Cardiac fibroblast (primary cell): ENCODE measurements at regions not wholly inside any gene's neighbourhood (a gene's known extent, or its start where the extent isn't known, plus 50 kb on each side); places are given as distances from the start of the nearest gene placed in this dataset.

Experiments used
- DNase-seq, 2 donors: peaks; one replicate each; pipeline versions ENCODE4 v3.0.0 to v3.0.0-alpha.2; 2010; ENCODE audit warnings: low read depth in 2 of 2
- H3K4me3 ChIP-seq, 2 donors: replicated peaks in 1 of 2; 1 replicate in 1 of 2; 2 replicates in 1 of 2; pipeline ENCODE4 v1.5.1; 2011; ENCODE audit warnings: low read depth in 2 of 2, low read length in 2 of 2, mild to moderate bottlenecking in 2 of 2, moderate library complexity in 1 of 2
- TF ChIP-seq, protein P1 (sequence below): IDR thresholded peaks from one replicate; pipeline ENCODE4 v1.5.1; 2011; ENCODE audit warnings: low read depth, mild to moderate bottlenecking, low read length, inconsistent platforms

DNA sequence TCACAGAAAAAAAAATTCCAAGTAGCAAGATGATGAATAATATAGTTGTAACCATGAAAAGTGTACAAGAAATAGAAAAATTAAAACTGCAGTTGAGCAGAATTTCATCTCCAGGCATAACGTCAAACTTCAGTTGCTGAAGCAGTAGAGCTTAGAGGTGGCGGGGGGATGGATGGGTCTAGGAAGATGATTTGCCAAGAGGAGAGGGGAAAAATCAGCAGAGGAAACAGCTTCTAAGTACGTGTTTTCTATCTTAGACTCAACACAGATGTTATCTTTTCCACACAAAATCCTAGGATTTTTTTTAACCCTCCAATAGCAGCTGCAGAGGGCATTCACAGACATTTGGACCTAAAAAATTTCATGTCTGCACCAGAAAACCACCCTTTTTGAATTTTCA lies 136.0 kb downstream of the OPN5 start:
- TF ChIP-seq, protein P1, sequence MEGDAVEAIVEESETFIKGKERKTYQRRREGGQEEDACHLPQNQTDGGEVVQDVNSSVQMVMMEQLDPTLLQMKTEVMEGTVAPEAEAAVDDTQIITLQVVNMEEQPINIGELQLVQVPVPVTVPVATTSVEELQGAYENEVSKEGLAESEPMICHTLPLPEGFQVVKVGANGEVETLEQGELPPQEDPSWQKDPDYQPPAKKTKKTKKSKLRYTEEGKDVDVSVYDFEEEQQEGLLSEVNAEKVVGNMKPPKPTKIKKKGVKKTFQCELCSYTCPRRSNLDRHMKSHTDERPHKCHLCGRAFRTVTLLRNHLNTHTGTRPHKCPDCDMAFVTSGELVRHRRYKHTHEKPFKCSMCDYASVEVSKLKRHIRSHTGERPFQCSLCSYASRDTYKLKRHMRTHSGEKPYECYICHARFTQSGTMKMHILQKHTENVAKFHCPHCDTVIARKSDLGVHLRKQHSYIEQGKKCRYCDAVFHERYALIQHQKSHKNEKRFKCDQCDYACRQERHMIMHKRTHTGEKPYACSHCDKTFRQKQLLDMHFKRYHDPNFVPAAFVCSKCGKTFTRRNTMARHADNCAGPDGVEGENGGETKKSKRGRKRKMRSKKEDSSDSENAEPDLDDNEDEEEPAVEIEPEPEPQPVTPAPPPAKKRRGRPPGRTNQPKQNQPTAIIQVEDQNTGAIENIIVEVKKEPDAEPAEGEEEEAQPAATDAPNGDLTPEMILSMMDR = no peak
- no peak overlapping the region for H3K4me3 ChIP-seq
- no peak for DNase-seq

DNA sequence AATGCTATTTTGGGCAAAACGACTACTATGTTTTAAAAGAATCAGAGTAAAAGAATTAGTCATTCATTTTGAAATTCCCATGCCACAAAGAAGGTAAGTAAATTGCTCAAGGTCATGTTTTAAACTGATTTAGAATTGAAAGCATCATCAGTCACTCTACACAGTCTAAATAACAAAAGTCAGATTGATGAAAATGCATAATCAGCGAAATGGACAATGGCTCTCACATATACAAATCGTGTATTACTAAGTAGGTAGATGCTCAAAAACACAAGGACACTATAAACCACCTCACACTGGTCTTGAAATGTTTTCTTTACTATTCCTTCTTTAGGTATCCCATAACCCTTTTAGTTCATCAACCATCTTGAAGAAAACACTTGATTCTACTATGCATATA lies 135.4 kb downstream of the OPN5 start:
- no peak for DNase-seq
- TF ChIP-seq, protein P1 = no peak
- H3K4me3 ChIP-seq = no peak overlapping the region

DNA sequence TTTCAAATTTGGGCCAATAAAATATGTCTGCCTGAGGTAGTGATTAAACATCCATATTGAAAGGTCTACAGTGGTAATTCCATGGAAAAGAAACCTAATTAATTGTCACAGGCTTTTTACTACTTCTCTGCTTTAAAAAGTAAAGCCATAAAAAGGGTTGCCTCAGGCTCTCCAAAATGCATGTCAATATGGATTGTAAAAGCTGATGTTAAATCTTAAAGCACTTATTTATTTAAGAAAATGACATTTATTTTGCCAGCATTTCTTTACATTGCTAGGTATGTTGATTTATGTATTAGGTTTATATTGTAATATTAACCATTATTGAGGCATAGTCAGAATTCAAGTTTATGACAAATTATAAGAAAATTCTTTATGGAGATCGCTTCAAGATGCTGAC lies 133.2 kb downstream of the OPN5 start:
- H3K4me3 ChIP-seq = no peak overlapping the region
- DNase-seq = no peak
- TF ChIP-seq, protein P1 = no peak

DNA sequence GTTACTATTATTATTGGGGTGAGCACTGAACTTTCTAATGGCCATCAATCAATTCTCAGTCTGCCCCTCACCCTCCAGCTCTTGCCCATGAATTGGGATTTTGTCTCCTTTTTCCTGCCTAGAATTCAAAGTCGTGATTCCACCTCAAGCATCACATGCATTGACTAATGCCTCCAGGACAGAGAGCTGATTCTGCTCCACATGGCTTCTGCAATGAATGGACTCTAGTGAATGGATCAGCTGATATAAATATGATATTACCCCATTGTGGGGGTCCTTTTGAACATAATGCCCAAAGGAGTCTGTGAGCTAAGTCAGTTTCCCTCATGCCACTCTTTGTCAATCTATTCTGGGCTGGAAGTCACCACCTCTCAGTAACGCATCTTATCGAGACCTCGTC lies 126.4 kb downstream of the OPN5 start:
- TF ChIP-seq, protein P1 = no peak
- H3K4me3 ChIP-seq = no peak overlapping the region
- DNase-seq = no peak

DNA sequence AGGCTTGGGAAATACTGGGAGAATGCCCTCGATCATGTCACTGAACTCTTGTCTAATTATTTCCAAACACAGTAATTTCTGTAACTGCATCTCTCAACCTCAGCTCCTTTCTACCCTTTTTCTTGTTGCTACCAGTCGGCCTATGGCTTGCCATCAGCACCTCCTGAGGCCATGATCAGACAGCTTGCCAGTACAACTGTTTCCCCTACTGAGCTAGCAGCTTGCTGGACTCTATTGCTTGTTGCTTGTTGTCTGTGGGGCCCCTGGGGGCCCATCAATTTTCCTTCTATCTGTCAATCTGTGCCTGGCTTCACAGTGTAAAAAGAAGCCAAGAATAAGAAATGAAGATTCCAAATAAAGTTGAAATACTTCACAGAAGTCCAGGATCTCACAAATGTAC lies 123.9 kb downstream of the OPN5 start:
- H3K4me3 ChIP-seq = no peak overlapping the region
- no peak for DNase-seq
- TF ChIP-seq, protein P1 = no peak

DNA sequence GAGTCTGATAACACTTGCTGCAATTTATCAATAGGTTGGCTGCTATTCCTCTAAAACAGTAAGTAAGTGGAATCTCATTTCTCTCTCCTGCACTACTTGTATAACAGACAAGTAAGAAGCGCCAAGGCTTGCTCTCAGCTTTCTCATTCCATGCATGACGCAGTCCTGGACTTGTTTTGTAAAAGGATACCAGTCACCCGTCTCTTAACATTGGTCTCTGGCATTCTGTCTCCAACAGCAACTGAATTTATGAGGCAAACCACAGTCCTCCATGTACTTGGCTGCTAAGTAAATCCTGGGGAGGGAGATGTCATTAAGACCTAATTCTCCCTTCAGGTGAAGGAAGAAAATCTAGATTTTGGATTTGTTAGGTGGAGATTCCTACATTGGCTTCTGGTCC lies 115.4 kb downstream of the OPN5 start:
- DNase-seq = no peak
- TF ChIP-seq, protein P1 = no peak
- H3K4me3 ChIP-seq = no peak overlapping the region

DNA sequence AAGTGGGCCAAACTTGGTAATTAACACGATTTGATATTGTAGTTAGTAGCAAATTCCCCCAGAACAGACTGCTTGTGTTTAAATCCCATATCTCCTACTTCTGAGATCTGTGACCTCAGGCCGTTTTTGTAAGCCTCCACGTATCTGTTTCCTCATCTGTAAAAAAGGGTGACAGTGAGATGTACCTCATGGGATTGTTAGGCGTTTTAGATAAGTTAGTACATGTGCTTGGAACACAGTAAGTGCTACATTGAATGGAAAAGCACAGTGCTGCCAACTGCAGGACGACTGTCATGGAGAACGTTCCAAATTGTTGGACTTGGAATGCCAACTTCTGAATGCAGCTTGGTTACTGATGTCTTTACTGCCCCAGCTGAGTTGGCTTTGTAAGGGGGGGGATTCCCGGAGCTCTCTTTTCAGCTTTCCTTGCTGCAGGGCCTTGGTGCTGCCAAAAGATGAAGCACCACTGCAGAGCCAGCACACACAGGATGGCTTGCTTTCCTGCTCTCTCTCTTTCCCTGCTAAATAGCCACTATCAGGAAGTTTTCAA lies 108.6 kb downstream of the OPN5 start:
- no peak overlapping the region for H3K4me3 ChIP-seq
- no peak for DNase-seq
- TF ChIP-seq, protein P1 = no peak
